ENCODE measurements at regions not wholly inside any gene's neighbourhood (a gene's known extent, or its start where the extent isn't known, plus 50 kb on each side); places are given as distances from the start of the nearest gene placed in this dataset.
"Not testable (repeated sequence)": the region's sequence is repeated elsewhere in the genome, so short reads cannot be mapped to it uniquely, and the experiment has no call there.

DNA sequence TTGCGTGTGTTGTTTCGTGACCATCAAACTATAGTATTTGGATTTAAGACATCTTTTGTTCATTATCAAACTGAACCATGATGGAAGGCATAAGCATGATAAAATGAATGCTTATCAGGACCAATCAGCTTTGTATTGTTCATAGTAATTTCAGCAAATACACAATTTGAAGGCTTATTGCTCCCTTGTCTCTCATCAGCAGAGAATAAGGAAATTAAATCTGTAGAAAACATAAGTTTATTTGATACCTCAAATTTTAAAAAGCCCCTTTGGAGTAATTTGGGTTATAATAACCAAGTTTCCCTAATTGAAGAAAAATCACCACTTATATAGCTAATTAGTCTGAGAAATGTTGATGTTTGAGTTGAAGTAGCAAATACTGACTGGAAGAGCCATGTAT, 705.7 kb downstream of the NUP35 start:
- no peak for DNase-seq

DNA sequence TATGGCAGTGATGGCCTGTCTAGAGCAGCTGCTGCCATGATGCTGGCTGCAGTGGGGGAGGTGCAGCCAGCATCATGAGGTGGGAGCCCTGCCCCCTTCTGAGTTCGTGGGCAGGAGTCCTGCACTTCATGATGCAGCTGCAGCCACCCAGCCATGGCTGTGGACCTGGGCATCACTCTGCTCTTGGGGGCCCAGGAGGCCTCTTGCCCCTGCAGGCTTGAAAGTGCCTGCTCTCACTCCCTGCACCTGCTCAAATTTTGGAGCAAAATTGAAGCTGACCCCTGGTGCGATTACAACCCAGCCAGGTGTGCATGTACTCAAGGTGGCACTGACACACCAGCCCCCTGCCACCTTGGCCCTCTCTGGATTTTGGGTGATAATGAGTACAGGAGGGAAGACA, 712.9 kb downstream of the NUP35 start:
- no peak for DNase-seq

DNA sequence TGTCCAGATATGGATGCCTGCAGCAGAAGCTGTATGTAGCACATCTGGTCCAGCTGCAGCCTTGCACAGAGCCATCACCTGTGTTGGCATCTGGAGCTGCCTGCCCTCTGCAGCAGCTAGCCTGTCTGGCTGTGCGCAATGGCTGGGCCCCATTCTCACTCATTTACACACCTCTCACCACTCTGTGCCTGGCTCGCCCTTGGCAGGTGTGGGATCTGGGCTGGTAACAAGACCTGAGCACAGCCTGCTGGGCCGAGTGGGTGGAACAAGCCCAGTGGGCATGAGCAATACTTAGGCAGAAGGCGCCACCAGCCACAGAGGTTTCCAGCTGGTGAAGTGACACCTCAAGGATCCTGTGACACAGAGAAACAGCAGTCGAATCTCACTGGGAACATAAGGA, 714.1 kb downstream of the NUP35 start:
- no peak for DNase-seq

DNA sequence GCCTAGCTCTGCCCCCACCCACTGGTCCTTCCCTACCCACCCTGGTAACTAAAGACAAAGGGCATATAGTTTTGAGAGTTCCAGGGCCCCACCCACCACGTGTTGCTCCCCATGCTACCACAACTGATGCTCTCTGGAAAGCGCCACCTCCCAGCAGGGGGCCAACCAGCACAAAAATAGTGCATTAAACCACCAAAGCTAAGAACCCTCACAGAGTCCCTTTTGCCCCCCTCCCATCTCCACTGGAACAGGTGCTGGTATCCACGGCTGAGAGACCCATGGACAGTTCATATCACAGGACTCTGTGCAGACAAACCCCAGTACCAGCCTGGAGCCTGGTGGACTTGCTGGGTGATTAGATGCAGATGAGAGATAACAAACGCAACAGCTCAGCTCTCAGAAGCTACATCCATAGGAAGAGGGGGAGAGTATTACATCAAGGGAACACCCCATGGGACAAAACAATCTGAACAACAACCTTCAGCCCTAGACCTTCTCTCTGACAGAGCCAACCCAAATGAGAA, 715.9 kb downstream of the NUP35 start:
- no peak for DNase-seq

DNA sequence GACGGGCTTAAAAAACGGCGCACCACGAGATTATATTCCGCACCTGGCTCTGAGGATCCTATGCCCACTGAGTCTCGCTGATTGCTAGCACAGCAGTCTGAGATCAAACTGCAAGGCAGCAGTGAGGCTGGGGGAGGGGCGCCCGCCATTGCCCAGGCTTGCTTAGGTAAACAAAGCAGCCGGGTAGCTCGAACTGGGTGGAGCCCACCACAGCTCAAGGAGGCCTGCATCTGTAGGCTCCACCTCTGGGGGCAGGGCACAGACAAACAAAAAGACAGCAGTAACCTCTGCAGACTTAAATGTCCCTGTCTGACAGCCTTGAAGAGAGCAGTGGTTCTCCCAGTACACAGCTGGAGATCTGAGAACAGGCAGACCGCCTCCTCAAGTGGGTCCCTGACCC, 725.6 kb downstream of the NUP35 start:
- not testable (repeated sequence) for DNase-seq

DNA sequence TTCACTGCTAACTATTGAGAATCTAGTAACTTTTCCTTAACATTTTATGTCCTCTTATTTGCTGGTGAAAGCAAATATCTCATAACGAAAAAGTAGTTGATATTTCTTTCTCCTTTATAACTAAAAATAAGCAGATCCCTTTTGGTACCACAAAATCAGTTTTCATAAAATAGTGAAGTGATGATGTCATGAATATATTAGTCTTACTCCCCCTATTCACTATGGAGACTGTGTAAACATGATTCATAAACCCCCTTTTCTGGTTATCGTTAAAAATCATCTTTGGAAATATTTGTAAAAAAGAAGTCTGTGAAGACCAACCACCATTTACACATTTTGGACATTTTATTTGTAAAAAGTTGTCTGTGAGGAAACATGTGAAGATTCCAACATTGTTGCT, 734.9 kb downstream of the NUP35 start:
- no peak for DNase-seq

DNA sequence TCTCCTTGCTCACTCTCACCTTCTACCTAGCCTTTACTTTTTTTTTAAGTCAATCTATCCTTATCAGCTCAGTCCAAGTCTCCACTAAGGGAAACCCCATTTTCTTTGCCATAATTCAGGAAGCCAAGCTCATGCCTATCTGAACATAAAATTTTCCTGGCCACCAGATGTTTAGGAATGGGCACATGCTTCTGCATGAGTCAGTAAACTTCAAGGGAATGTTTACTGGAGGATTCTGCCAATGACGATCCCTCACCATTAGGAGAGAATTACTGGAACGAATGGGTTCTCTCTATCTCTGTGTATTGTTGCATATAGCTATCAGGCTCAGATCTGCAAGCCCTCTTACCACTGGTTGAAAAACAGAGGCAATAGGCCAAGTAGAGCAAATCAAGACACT, 731.7 kb upstream of the ZNF804A start:
- DNase-seq = no peak

DNA sequence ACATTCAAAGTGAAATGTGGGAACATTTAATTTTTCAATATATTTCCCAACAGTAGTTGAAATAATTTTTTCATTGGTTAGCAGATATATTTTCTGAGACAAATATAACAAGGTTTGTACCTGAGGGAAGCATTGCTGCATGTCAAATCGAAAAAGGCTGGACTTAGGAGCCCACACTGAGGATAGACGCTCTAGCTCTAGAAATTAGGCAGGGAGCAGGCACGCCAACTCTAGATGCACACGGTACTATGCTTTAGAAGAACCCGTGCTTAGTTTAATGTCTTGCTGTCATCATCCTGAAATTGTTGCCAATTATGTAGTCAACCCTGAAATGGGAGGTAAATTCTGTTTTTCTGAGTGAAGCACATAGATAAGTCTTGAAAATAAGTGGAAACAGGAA, 731.1 kb upstream of the ZNF804A start:
- DNase-seq = no peak

DNA sequence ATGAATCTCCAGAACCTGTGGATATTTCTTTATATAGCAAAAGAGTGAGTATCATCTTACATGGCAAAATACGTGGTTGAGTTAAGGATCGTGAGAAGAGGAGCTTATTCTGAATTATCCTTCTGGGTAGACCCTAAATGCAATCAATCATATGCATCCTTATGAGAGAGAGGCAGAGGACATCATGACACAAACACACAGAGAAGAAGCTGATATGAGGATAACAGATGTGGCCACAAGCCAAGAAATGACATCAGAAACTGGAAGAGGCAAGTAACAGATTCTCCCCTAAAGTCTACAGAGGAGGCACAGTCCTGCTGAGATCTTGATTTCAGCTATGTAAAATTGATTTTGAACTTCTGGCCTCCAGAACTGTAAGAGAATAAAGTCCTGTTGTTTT, 730.2 kb upstream of the ZNF804A start:
- no peak for DNase-seq

DNA sequence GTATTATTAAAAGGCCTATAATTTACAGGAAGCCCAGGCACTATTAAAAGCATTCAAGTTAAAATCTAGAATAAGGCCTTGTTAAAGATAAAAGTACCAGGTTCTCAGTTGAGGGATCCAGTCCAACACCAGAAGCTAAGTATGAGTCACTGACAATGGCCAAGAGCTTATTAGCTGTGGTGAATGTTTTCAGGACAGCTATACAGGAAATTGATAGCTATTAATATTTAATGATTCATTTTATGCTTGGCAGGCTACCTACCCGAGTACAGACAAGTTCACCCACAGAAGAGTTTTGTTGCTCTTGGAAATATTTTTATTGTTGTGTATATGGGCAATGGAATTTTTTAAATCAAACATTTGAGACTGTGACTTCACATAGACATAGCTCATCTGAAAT, 729.6 kb upstream of the ZNF804A start:
- DNase-seq = no peak

DNA sequence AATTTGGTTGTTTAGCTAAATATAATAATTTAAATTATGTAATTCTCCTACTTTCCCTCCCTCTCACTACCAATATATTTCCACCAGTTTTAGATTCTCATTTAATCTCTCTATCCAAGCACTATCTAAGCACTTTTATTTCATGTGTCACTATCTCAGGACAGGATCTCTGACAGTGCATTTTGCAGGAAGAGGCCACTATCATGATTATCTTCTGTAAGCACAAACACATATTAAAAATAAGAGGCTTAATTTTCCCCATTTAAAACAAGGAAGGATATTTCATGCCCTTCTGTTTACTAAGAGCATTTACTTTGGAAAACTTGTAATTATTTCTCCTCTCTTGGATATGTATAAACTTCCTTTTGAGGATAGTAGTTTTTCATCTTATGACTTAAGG, 726.2 kb upstream of the ZNF804A start:
- no peak for DNase-seq

DNA sequence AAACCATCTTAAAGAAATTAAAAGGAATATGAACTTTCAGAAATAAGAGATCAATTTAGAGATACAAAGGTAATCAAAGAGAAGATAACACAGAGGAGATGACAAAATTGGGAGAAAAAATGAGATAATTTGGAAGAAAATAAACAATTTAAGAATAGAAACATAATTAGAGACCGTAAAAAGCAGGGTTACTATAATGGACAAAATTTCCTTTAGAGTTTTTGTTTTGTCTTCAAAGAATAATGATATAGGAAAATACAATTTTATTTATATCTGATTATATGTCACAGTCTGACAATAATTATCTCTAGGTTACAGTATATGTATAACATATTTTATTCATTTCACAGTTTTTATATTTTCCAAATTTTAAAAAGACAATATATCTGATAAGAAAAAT, 716.4 kb upstream of the ZNF804A start:
- DNase-seq = no peak

DNA sequence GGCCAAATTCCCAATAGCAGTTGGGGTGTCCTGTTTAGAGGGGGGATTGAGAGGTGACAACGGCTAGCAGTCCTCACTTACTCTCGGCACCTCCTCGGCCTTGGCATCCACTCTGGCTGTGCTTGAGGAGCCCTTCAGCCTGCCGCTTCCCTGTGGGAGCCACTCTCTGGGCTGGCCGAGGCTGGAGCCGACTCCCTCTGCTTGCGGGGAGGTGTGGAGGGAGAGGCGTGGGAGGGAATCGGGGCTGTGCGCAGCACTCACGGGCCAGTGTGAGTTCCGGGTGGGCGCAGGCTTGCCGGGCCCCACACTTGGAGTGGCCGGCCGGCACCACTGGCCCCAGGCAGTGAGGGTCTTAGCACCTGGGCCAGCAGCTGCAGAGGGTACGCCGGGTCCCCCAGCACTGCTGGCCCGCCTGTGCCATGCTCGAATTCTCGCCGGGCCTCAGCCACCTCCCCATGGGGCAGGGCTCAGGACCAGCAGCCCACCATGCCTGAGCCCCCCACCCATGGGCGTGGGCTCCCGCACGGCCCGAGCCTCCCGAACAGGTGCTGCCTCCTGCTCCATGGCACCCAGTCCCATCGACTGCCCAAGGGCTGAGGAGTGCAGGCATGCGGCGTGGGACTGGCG, 705.9 kb upstream of the ZNF804A start:
- no peak for DNase-seq

DNA sequence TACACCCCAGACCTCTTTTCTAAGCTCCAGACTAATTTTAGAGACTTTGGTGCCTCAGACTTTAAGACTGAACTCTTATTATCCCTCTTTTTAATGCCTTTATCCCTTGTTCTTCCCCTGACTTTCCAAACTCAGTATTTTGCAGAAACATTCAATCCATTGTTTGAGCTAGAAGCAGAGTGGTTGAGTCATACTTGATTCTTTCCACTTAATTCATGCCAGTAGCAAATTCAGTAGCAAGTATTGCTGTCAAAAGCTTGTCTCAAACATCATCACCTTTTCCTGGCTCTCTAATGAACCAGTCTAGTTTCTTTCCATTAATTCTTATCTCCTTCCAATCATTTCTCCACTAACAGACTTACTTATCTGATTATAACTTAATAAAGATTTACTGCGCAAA, 699.7 kb upstream of the ZNF804A start:
- DNase-seq = no peak

DNA sequence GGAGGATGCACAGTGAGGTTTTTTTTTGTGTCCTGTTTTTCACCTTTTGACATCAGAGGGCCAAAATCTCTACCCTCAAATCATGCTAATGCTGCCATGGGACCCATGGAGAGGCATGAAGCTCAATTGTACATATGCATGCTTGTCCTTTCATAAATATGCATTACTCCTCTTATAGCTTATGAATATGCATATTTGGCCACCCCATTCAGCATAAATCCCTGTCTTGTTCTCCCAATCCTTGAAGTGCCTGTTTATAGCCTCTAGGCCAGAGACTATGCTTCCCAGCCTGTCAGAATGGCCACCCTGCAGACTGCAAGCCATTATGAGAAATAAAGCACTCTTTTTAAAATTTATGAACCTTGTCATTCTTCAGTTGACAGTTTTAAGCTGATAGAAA, 696.4 kb upstream of the ZNF804A start:
- no peak for DNase-seq

DNA sequence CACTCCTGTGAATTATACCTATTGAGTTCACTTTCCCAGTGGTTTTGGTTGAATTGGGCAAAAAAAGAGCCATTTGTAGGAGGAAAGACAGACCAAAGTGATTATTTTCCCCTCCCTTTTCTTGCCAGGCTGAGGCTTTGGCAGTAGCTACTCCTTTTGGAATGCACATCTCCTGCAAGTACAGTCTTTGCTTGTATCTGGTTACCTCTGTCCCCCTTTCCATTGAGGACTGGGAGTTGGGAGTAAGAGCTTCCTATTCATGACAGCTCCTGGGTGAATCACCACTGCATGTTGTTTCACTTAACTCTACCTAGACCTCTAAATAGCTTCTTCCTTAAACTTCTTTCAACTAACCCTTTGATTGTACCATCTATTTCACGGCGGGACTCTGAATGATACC, 695.3 kb upstream of the ZNF804A start:
- DNase-seq = no peak

DNA sequence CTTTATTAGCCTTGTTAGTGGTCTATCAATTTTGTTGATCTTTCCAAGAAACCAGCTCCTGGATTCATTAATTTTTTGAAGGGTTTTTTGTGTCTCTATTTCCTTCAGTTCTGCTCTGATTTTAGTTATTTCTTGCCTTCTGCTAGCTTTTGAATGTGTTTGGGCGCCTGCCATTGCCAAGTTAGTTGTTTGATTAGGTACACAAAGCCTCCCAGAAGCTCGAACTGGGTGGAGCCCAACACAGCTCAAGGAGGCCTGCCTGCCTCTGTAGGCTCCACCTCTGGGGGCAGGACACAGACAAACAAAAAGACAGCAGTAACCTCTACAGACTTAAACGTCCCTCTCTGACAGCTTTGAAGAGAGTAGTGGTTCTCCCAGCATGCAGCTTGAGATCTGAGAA, 682.3 kb upstream of the ZNF804A start:
- not testable (repeated sequence) for DNase-seq

DNA sequence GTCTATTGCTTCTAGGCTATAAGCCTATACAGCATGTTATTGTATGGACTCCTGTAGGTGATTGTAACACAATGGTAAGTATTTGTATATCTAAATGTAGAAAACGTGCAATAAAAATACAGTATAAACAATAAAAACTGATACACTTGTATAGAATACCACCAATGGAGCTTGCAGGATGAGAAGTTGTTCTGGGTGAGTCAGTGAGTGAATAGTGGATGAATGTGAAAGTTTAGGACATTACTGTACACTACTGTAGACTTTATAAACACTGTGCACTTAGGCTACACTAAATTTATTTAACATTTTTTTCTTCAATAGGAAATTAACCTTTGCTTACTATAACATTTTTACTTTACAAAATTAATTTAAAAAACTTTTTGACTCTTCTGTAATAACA, 679.2 kb upstream of the ZNF804A start:
- no peak for DNase-seq

DNA sequence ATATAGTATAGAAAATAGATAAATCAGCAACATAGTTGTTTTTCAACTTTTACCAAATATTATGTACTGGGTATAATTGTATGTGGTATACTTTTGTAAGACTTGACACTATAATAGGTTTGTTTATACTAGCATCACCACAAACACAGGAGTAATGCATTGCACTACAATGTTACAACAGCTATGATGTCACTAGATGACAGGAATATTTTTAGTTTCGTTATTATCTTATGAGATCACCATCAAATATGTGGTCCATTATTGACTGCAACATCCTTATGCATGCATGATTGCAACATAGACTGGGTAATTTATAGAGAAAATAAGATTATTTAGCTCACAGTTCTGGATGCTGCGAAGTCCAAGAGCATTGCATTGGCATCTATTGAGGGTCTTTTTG, 678.4 kb upstream of the ZNF804A start:
- DNase-seq = no peak

DNA sequence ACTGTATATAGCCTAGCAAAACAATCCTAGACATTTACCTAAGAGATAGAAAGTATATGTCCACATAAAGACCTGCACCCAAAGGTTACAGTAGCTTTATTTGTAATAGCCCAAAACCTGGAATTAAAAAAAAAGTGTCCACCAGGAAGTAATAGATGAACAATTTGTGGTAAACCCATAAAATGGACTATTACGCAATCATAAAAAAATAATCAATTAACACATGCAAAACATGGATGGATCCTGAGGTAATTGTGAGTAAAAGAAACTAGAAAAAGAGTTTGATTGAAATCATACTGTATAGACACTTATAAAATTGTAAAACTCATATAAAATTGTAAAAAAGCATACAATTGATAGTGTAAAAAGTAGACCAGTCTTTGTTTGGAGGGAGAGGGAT, 673.0 kb upstream of the ZNF804A start:
- DNase-seq = no peak

DNA sequence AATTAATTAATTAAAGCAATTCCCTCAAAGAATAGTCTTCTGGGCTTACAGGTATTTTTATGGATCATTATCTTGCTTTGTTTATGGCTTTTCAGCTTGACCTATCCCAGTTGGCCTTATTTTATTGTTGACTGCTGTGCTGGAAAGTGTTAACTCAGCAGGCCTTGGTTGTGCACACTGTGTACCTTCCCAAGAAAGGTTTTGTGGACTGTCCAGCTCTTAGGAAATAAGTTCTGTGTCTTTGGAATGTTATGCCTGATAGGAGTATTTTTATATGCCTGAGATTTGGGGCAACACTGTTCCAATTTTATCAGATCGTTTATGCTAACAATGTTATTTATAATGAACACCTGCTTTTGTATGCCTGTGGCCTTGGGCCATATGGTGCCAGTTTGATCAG, 671.9 kb upstream of the ZNF804A start:
- no peak for DNase-seq

DNA sequence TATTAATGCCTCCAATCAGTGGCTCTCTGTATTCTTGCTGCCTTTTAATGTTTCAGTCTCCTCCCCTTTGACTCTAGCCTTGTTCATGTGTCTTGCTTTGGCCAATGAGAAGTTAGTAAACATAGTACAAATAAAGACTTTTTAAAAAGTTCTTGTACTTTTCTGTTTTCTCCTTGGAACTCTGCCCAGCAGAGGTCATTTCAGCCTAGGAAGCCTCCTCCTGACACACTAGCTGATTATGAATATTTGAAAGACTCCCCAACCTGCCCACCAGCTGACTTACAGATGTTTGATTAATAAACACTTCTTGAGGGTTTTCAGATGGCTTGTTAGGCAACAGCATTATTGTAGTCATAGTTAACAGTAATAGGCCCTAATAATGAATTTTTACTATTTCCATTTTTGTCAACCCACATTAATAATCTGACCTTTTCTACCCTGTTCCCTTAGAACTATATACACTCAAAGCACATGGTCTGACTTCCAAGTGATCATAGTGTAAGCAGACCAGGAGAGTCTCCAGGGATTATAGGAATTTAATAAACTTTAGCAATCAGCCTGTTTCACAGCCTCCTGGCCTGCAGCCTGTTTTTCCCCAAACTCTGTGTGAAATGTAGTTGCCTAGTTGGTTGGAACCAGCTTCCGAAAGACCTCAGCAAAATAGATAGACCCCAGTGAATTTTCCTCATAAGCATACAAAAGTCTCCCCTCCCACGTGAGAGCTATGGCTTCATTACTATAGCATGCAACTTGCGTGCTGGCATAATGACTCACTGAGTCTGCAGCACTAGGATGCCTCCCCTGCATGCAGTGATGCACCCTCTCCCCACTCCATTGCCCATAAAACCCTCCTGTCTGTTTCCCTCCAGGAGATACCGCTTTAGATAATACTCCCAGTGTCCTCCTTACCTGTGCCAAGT, 670.7 kb upstream of the ZNF804A start:
- DNase-seq = no peak

DNA sequence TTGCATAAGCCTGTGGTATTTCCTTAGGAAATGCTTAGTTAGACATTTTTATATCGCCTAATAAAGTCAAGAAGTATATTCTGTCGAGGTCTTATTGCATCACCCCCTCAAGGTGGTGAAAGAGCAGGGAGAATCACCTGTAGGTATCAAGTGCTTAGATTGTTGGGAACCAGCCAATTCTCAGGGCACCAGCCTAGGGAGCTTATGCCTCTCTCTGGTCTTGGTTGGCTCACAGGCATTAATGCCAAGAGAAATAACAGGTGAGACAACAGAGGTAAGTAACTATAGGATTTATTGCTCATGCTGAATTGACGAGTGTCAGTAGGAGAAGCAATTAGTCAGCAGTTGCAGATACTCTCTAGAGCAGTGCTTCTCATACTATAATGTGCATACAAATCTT, 663.3 kb upstream of the ZNF804A start:
- DNase-seq = no peak

DNA sequence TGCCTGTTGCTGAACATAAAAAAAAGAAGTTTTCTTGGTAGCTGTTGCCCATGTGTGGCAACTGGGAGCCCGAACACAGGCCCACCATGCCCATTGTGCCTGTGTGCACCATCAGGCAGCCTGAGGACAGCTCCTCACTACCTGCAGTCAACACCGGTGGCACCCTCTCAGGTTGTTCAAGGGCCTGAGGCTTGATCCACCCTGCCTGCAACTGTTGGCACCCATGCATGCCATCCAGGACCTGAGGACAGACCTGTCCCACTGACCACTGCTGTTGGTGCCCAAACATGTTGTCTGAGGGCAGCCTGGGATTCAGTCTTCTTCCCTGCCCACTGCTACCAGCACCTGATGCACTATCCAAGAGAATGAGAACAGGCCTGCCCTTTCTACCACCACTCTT, 661.1 kb upstream of the ZNF804A start:
- no peak for DNase-seq

DNA sequence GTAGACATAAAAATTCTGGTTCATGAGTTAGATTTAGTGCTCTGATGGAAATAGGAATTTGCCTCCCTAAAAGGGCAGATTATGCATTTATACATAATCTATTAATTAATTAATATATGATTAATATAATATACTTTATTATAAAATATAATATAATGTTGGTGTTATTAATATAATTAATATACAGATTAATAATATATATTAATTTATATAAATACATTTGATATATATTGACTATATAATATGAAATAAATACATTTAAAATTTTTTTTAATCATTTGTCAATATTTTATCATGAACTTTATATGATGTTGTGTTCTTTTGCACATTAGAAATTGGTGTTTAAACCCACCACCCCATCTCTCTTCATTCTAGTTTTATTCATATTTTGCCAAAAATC, 652.1 kb upstream of the ZNF804A start:
- DNase-seq = no peak
